Stimulated activated CD8-positive, alpha-beta memory T cell treated with anti-CD3 and anti-CD28 coated beads, Interleukin-15, amount 100 ng/mL, for 4 hours (primary cell): ENCODE measurements at regions not wholly inside any gene's neighbourhood (a gene's known extent, or its start where the extent isn't known, plus 50 kb on each side); places are given as distances from the start of the nearest gene placed in this dataset.
A peak's percentile ranks its signal among the peaks of the same experiment; 100 is the strongest.
"Not testable (repeated sequence)": the region's sequence is repeated elsewhere in the genome, so short reads cannot be mapped to it uniquely, and the experiment has no call there.

Experiments used
- DNase-seq, 2 donors: peaks; one replicate each; pipeline ENCODE4 v3.0.0-alpha.2; 2020; ENCODE audit warnings: low read depth in 2 of 2

DNA sequence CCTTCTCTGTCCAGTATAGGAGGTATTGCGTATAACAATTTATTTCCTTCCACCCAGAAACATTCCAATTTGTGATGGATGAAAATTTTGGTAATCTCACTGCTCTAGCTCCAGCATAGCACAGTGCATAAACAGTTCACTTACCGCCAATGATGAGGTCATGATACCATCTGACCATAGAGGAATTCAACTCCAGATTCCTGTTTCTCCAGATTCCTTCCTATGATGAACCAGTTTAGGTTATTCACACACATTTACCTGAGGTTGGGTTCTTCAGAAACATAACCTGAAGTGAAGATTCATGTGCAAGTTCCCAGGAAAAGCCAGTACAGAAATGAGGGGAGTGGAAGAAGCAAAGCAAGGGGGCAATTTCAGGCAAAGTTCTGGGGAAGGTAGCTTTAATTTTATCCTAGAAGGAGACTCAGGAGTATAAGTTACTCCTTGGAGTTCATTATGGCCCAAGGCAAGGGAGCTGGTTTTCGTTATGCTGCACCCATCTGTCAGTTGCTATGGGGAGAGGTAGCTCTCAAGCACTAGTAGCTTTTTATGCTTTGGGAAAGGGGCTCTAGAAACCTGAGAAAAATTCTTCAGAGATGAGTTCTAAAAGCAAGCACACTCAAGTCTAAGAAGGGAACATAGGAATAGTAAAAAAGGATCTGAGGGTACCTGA, 121.6 kb downstream of the CASP12 start:
- DNase-seq: no peak

DNA sequence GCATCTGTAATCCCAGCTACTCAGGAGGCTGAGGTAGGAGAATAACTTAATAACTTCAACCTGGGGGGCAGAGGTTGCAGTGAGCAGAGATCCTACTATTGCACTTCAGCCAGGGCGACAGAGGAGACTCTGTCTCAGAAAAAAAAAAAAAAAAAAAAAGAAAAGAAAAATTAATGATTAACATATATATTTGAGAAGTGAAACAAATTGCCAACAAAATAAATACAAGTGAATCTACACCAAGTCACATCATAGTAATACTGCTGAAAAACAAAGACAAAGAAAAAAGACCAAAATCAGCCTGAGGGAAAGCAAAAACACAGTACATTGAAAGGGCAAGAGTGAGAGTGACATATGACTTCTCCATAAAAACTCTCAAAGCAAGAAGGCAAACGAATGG, 123.7 kb downstream of the CASP12 start:
- no peak for DNase-seq

DNA sequence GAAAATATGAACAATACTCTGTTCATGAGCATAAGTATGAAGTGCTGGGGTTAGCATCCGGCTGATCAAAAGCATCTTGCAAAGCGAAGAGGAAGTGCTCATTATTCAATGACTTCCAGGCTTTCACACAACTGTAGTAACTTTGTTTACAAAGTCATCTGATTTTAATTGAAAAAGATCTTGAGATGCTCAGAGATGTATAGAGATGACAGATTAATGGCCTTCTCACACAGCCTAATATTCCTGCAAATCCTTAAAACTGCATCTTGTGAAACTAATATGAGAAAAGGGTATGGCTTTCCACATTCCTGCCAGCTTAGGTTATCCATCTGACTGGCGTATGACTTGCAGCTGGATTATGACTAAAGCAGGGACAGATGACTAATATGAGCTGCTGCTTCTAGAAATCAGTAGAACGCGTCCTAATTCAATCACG, 125.4 kb downstream of the CASP12 start:
- no peak for DNase-seq

DNA sequence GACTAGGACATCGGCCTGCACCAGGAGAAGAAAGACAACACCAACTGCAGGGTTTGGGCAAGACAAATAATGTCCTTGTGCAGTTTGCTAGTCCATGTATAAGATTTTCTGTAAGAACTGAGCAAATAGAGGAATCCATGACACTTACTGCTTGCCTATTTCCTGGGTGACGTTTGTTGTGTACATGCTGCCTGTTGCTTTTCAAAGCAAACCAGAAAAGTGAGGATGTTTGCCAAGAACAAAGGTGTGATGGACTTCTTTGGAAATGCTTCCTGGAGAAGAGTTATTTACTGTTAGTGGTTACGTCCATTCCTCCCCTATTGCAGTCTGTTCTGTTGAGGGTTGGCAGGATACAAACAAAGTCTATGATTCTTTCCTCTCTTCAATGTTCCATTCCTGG, 126.5 kb downstream of the CASP12 start:
- DNase-seq: no peak

DNA sequence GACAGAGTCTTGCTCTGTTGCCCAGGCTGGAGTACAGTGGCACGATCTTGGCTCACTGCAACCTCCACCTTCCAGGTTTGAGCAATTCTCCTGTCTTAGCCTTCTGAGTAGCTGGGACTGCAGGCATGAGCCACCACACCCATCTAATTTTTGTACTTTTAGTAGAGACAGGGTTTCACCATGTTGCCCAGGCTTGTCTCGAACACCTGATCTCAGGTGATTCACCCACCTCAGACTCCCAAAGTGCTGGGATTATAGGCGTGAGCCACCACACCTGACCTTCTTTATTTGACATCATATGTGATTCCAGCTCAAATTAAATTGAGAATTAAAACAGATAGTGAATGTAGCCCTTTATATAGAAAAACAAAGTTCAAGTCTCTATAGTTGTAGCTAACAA, 127.2 kb downstream of the CASP12 start:
- DNase-seq: not testable (repeated sequence)

DNA sequence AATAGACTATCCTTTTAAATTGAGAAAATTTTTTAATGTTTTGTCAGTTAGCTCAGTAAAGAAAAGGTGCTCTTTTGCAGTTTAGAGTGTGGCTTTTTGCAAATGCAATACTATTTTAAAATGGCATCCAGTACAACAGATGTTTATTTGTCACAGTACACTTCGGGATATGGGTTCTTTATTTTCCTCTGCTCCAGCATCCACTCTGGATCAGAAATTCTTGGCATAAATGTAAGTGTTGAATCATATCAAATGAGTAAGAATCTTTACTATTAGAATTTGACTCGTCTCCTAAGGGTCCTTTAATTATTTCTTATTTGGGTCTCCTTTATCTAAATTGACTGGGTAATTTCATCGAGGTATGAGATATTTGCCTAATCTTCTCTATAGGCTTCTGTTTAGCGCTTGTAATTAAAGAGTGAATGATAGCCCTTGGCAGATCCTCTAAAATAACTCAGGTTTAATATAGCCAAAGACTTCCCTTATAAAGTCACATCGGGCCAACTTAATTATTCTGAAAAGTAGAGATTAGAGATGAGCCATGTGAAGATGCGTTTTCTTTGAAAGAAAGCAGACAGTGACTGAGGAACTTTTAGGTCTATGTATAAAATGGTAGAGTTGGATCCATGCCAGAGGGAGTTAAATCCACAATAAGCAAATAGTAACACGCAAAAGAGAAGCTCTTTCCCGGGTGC, 132.7 kb downstream of the CASP12 start:
- no peak for DNase-seq

DNA sequence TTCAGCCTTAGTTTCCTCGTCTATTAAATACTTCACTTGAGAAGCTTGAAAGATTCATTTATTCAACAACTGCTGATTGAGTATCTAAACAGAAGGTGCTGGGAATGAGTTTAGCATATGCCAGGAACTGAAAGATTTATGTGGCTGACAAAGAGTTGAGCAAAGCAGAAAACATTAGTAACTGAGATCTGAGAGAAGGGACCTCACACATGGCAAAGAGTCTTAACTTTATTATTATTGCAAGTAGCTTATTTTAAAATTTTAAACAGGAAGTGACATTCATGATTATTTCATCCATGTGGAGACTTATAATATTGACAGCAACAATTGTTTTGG, 133.6 kb downstream of the CASP12 start:
- no peak for DNase-seq

DNA sequence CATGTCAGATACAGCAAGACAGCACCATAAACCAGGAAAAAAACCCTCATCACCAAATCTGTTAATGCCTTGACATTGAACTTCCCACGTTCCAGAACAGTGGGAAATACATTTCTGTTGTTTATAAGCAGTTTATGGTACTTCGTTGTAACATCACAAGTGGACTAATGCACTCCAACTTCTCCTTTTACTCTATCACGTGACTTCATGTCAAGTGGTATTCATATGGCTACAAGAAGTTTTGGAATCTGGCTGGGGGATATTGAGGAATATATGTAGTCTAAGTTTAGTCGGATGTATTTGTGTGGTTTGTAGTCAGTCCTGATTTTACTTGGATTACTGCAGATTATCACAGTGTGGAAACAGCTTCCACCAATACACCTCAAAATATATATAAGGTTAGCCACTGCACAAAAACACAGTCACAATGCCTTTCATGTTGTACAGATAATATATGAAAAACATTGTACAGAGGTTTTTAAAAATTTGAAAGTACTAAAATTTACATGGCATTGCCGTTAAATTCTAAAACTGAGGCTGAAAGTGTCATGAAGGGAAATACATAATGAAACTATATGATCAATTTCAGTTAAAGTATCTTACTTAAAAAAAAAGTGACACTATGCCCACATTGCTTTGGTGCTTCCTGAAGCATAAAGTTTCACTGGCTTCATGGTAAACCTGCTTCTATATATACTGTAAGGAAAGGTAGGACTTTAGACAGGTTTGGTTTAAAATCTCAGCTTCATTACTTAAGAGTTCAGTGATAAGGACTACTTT, 134.1 kb downstream of the CASP12 start:
- no peak for DNase-seq

DNA sequence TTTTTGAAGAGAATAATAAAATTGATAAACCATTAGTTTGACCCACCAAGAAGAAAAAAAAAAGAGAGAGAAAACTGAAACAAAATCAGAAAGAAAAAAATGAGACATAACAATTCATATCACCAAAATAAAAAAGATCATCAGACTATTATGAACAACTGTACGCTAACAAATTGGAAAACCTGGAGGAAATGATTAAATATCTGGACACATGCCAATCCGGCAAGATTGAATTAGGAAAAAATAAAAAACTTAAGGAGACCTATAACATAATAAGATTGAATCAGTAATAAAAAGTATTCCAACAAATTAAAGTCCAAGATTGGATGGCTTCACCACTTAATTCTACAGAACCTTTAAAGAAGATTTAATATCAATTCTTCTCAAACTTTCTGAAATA, 136.7 kb downstream of the CASP12 start:
- DNase-seq: no peak

DNA sequence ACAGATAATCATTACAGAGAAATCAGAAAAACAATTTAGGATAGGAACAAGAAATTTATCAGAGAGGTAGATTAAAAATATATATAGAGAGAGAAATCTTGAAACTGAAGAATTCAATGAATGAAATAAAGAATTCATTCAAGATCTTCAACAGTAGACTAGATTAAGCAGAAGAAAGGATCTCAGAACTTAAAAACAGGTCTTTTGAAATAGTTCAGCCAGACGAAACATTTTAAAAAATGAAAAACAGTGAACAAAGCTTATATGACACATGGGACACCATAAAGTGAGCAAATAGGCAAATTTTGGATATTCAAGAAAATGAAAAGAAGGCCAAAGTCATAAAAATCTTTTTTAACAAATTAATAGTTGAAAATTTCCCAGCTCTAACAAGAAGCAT, 138.8 kb downstream of the CASP12 start:
- no peak for DNase-seq

DNA sequence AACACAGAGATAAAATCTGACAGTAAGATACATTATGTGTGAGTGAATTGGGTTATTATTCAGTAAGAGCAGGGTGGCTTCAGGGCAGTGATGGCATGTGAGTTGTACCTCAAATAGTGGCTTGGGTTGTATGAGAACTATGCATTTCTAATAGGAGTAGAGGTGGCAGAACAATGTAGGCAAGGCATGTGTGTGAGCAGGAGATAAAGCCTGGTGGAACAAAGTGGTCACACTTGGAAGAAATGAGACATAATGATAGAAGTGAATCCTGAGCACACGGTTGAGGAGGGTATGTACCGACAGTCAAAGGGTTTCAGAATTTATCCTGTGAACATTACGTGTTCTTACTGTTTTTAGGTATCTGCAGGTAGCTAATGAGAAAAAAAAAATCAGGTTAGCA, 159.3 kb downstream of the CASP12 start:
- DNase-seq: no peak

DNA sequence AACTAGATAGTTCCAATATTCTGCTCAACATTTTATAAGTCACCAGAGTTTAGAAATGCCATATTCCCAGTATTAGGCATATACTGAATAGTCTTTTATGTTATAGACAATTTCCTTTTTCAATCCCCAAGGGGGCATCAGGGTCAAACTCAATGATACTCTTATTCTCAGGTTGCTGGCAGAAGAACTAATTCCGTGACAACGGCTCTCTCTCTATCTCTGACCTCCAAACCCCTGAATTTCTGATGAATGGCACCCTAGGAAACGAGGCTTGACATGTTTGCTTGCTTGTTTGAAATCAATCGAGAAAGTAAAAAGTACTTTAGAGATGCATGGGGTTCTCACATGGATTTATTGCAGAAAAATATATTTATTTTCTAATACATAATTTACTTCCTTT, 160.1 kb downstream of the CASP12 start:
- no peak for DNase-seq

DNA sequence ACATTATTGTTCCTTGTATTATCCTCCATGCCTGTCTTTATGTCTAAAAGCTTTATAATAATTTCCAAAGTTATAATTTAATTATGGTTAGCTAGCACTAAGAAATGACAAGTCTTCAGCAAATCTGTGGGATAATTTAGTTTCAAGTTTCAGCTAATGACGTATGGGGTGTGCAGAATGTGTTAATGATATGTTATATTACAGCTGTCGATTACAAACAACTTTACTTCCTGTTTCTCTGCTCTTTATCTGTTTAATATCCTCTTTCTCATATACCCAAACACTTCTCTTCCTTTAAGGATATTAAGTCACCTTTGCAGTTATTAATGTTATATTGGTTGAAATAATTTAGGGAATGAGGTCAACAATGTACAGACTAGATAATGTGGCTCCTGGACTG, 161.8 kb downstream of the CASP12 start:
- DNase-seq: no peak

DNA sequence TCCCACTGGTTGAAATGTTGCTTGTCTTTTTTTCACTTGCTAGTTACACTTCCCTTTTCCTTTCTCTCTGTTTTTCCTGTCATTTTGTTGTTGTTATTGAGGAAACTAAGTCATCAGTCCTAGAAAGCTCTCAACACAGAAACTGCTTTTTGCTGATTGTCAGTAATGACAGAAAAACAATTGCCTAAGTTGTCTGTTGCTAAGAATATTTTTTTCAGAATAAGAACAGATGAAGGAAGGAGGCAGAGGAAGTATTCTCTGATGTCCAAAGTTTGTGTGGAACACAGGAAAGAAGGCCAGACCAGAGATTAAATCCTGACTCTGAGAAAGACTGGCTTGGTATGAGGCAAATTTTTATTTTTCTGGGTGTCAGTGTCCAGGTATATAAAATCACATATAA, 163.3 kb downstream of the CASP12 start:
- no peak for DNase-seq

DNA sequence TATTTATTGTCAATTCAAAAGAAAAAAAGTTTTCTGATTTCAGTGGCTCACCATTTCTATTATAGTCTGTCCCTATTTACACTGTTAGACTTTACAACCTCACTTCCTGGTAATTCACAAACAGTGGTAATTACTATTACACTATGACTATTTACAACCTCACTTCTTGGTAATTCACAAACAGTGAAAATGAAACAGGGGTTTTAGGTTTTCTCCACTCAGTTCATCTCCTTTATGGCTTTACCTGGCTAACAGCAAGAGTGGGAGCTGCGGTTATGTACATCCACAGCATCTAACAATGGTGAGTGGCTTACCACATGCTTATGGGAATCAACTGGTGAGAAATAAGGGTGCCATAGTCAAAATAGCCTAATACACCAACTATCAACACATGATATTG, 166.4 kb downstream of the CASP12 start:
- no peak for DNase-seq

DNA sequence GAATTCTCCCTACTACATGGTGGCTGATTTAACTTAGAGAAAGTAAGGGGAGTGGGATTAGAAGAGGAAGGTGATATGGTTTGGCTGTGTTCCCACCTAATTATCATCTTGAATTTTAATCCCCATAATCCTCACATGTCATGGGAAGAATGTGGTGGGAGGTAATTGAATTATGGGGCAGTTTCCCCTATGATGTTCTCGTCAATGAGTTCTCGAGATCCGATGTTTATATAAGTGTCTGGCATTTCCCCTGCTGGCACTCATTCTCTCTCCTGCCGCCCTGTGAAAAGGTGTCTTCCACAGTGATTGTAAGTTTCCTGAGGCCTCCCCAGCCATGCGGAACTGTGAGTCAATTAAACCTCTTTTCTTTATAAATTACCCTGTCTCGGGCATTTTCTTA, 169.3 kb downstream of the CASP12 start:
- no peak for DNase-seq

DNA sequence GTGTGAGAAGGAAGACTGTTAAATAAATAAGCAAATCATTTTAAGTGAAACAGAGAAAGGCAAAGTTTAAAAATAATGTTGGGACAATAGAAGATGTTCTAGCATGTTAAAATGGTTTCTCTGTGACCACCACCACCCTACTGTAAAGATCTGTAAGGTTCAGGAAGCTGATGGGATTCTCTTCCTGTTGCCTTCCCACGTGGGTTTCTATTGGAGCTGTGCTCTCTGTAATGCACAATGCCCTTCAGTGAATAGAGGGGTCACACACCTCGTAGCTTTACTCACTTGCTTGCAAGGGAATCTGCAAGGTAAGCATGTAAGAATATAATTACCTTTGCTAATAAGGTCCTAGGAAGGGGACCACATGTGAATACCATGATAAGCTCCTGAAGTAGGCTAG, 170.5 kb downstream of the CASP12 start:
- no peak for DNase-seq

DNA sequence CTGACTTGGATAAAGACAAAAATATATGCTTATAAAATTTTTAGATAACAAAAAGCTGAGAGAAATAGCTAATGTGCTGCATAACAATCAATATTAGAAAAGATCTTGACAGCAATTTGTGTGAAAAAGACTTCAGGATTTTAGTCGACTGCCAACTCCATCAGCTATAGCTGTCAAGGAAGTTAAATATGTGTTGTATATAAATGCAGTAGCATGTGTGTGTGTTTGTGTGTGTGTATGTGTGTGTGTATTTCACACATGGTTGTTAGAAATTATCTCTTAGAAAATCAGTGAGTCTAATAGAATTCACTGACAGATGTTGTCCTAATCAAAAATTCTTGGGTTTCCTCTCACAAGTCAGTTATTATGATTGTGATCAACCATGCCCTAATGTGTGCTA, 171.2 kb downstream of the CASP12 start:
- no peak for DNase-seq

DNA sequence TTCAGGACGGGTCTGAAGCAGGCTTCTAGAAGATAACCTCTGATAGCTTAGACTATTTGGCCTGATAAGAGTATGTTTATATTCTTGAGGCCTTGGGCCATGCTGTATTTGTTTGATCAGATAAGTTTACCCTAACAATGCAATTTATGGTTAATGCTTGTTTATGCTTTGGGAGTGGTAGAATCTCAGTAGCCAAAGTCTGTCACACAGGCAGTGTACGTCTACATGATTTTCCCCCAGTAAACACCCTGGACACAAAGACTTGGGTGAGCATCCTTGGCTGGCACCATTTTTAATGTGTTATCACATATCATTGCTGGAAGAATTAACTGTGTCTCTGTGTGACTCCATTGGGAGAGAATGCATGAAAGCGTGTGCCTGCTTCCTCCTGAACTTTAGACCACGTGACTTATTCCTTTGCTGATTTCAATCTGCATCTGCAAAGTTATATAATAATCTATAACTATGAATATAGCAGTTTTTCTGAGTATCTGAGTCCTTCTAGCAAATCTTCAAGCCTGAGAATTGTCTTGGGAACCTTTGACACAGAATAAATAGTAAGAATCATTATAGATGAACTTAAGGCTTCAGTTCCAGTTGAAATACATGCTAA, 172.4 kb downstream of the CASP12 start:
- DNase-seq: no peak

DNA sequence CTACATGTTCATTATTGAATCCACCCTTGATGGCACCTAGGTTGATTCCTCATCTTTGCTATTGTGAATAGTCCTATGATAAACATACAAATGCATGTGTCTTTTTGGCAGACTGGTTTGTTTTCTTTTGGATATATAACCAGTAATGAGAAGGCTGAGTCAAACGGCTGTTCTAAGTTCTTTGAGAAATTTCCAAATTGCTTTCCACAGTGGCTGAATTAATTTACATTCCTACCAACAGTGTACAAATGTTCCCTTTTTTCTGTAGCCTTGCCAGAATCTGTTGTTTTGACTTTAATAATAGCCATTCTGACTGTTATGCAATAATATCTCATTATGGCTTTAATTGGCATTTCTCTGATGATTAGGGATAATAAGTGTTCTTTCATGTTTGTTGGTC, 184.9 kb downstream of the CASP12 start:
- DNase-seq: no peak

DNA sequence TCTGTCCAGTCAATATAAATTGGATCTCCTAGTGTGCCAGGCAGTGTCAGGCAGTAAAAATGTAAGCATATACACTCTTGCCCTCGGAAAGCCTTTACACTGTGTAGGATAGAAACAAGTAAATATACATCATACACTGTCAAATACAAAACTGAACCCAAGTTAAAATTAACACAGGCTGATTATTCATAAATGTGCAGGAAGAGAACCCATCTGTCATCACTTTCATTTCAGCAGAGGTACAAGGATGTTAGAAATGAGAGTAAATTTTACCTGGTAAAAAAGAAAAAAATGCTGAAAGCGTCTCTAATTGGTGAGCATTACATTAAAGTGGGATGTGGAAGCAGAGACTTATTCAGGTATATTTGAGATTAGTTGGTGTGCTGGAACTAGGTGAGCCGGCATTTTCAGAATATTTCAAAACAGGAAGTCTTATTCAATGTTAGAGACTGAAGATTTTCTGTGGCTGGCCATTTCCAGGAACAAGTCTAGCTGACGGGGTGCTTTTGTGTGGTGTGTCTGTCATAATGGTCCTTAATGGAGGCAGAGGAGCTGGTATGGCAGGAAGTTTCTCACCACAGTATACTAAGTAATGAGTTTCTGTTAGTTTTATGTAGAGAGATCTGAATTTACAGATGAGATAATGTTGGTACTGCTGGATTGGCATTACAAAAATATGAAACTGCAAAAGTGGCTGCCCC, 192.6 kb downstream of the CASP12 start:
- peak; percentile 33 to 63 for DNase-seq

DNA sequence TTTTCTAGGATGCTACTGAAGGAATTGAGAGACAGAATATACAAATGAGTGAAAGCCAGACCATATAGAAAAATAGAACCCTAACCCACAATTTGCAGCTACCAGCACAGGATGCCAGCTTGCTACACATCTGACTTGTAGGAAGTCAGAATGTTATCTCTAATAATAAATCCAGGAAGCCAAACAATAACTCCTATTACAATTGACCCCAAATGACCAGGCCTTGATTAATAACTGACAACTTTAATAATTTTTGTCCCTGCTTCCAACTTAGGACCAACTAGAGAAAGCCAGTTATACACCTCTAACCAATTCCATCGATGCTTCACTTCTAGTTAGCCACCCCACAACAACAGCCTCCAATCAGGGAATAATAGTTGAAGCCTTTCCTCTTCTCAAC, 193.4 kb downstream of the CASP12 start:
- no peak for DNase-seq
